Spleen (tissue), 7 donors: ENCODE measurements at regions not wholly inside any gene's neighbourhood (a gene's known extent, or its start where the extent isn't known, plus 50 kb on each side); places are given as distances from the start of the nearest gene placed in this dataset.

ENCODE experiments used
- CTCF ChIP-seq, 11 experiments: fragments of 200-600 bp in 7 of 11; fragments of 450-650 bp in 4 of 11; sonication (generic) in 4 of 11; IDR thresholded peaks in 8 of 11; conservative IDR thresholded peaks in 3 of 11; 1 replicate in 7 of 11; 2 replicates in 4 of 11; pipeline versions ENCODE4 v1.4.0 to v1.8.0; 2016 to 2021; ENCODE audit warnings: antibody characterized with exemption in 11 of 11, inconsistent platforms in 4 of 11, mild to moderate bottlenecking in 1 of 11
- POLR2A ChIP-seq, 3 donors: fragments of 450-650 bp; IDR thresholded peaks; one replicate each; pipeline ENCODE4 v1.5.1; 2017; ENCODE audit warnings: antibody characterized with exemption in 3 of 3, mild to moderate bottlenecking in 1 of 3
- POLR2AphosphoS5 ChIP-seq, 3 donors: sonication (generic); formaldehyde crosslinking; IDR thresholded peaks; one replicate each; pipeline ENCODE4 v1.5.1; 2017; ENCODE audit warnings: antibody characterized with exemption in 3 of 3
- donor health status: DM: no; HTN: no; CAD: no; lungs with moderate emphysema.
- donor health status: DM: no; HTN: no; CAD: no.
- donor health status: DM: no; HTN: no; CAD: no.

GRCh38 chr2:226664140-226664539 is 135.5 kb downstream of the IRS1 start:
- TF ChIP-seq CTCF (IDR thresholded peaks at IDR 0.05 in 8 of 11, conservative IDR thresholded peaks at IDR 0.05 in 3 of 11) = no peak
- no peak for TF ChIP-seq POLR2A (IDR thresholded peaks at IDR 0.05)
- no peak for TF ChIP-seq POLR2AphosphoS5 (IDR thresholded peaks at IDR 0.05)
